GM10266 (cell line): ENCODE measurements at regions not wholly inside any gene's neighbourhood (a gene's known extent, or its start where the extent isn't known, plus 50 kb on each side); places are given as distances from the start of the nearest gene placed in this dataset.

Source experiments
- DNase-seq: peaks from one replicate; pipeline ENCODE4 v3.0.0; 2012; ENCODE audit errors: extremely low spot score
- CTCF ChIP-seq: IDR thresholded peaks from 2 replicates; pipeline ENCODE4 v1.5.1; 2012; ENCODE audit warnings: mild to moderate bottlenecking, low read depth; ENCODE audit not compliant: control insufficient read depth, insufficient read depth; ENCODE audit errors: missing control alignments

GRCh38 chr17:77266891-77267341, 126.1 kb downstream of the SEC14L1 start:
- no peak for TF ChIP-seq CTCF
- no peak for DNase-seq

GRCh38 chr17:77269696-77270681, 129.2 kb downstream of the SEC14L1 start:
- TF ChIP-seq CTCF = no peak

GRCh38 chr17:77271411-77271810, 130.6 kb downstream of the SEC14L1 start:
- no peak for DNase-seq
- no peak for TF ChIP-seq CTCF

More at GRCh38 chr17:77269696-77270681, 129.2 kb downstream of the SEC14L1 start:
- DNase-seq = no peak

GRCh38 chr17:77273397-77274085, 132.8 kb downstream of the SEC14L1 start:
- DNase-seq = no peak
- no peak for TF ChIP-seq CTCF

- TF ChIP-seq CTCF = no peak
- DNase-seq = no peak
These were observed 133.5 kb downstream of the SEC14L1 start for GRCh38 chr17:77274096-77274845.

GRCh38 chr17:77279448-77280303, 138.9 kb downstream of the SEC14L1 start:
- DNase-seq = peak; percentile 42
- no peak for TF ChIP-seq CTCF
